H9 (cell line): ENCODE measurements at regions not wholly inside any gene's neighbourhood (a gene's known extent, or its start where the extent isn't known, plus 50 kb on each side); places are given as distances from the start of the nearest gene placed in this dataset.

ENCODE experiments used
- DNase-seq: peaks from one replicate; pipeline ENCODE4 v3.0.0-alpha.2; 2017
- H2AFZ ChIP-seq: one replicate; pipeline ENCODE4 v1.6.1; 2013; ENCODE audit warnings: mild to moderate bottlenecking, low read length, control low read depth, moderate library complexity
- H2AK5ac ChIP-seq: 2 replicates; pipeline ENCODE4 v1.6.1; 2013; ENCODE audit warnings: low read length, control low read depth, mixed read lengths; ENCODE audit not compliant: insufficient read length
- H2BK120ac ChIP-seq: one replicate; pipeline ENCODE4 v1.6.1; 2013; ENCODE audit warnings: low read depth, mild to moderate bottlenecking, low read length, control low read depth, inconsistent platforms; ENCODE audit not compliant: poor library complexity, severe bottlenecking
- H2BK12ac ChIP-seq: 2 replicates; pipeline ENCODE4 v1.6.1; 2013; ENCODE audit warnings: low read length, control low read depth, mixed read lengths, low read depth; ENCODE audit not compliant: insufficient read length
- H2BK15ac ChIP-seq: 2 replicates; pipeline ENCODE4 v1.6.1; 2013; ENCODE audit warnings: low read depth, low read length, control low read depth
- H2BK20ac ChIP-seq: one replicate; pipeline ENCODE4 v1.6.1; 2013; ENCODE audit warnings: low read depth, mild to moderate bottlenecking, low read length, control low read depth, inconsistent platforms; ENCODE audit not compliant: poor library complexity, severe bottlenecking
- H2BK5ac ChIP-seq: 2 replicates; pipeline ENCODE4 v1.6.1; 2013; ENCODE audit warnings: low read length, control low read depth, mixed read lengths; ENCODE audit not compliant: insufficient read length
- H3K14ac ChIP-seq: 2 replicates; pipeline ENCODE4 v1.6.1; 2013; ENCODE audit warnings: low read length, control low read depth; ENCODE audit not compliant: insufficient read depth
- H3K18ac ChIP-seq: 2 replicates; pipeline ENCODE4 v1.6.1; 2013; ENCODE audit warnings: low read depth, mild to moderate bottlenecking, mixed read lengths, low read length, control low read depth; ENCODE audit not compliant: insufficient read length
- H3K23ac ChIP-seq: 2 replicates; pipeline ENCODE4 v1.6.1; 2013; ENCODE audit warnings: low read length, control low read depth, mixed read lengths, low read depth; ENCODE audit not compliant: insufficient read length
- H3K23me2 ChIP-seq: 2 replicates; pipeline ENCODE4 v1.6.1; 2013; ENCODE audit warnings: low read depth, mild to moderate bottlenecking, mixed read lengths, low read length, control low read depth; ENCODE audit not compliant: insufficient read length, poor library complexity, severe bottlenecking
- H3K27ac ChIP-seq: 2 replicates; pipeline ENCODE4 v1.5.1; 2013; ENCODE audit warnings: low read length, control low read depth, mixed read lengths, low read depth; ENCODE audit not compliant: insufficient read length
- H3K27me3 ChIP-seq: 2 replicates; pipeline ENCODE4 v1.6.1; 2013; ENCODE audit warnings: low read length, control low read depth, inconsistent platforms; ENCODE audit not compliant: insufficient read depth
- H3K4ac ChIP-seq: 2 replicates; pipeline ENCODE4 v1.6.1; 2013; ENCODE audit warnings: low read depth, mild to moderate bottlenecking, control low read depth, inconsistent platforms, low read length, moderate library complexity
- H3K4me1 ChIP-seq: 2 replicates; pipeline ENCODE4 v1.6.1; 2013; ENCODE audit warnings: low read length, control low read depth, inconsistent platforms; ENCODE audit not compliant: insufficient read depth
- H3K4me2 ChIP-seq: 2 replicates; pipeline ENCODE4 v1.6.1; 2013; ENCODE audit warnings: low read length, control low read depth, mixed read lengths; ENCODE audit not compliant: insufficient read length, insufficient read depth
- H3K56ac ChIP-seq: 2 replicates; pipeline ENCODE4 v1.6.1; 2013; ENCODE audit warnings: low read depth, mild to moderate bottlenecking, mixed read lengths, low read length, control low read depth; ENCODE audit not compliant: insufficient read length
- H3K79me1 ChIP-seq: 2 replicates; pipeline ENCODE4 v1.6.1; 2013; ENCODE audit warnings: low read depth, mild to moderate bottlenecking, moderate library complexity, low read length, control low read depth, inconsistent platforms; ENCODE audit not compliant: insufficient read depth, poor library complexity, severe bottlenecking
- H3K79me2 ChIP-seq: 2 replicates; pipeline ENCODE4 v1.6.1; 2013; ENCODE audit warnings: low read length, control low read depth, inconsistent platforms; ENCODE audit not compliant: insufficient read depth
- H3K9ac ChIP-seq: 2 replicates; pipeline ENCODE4 v1.6.1; 2013; ENCODE audit warnings: low read length, control low read depth, mixed read lengths; ENCODE audit not compliant: insufficient read length; ENCODE audit errors: extremely low read depth
- H3K9me3 ChIP-seq: one replicate; pipeline ENCODE4 v1.6.1; 2013; ENCODE audit warnings: low read depth, low read length, inconsistent platforms; ENCODE audit not compliant: control insufficient read depth
- H3T11ph ChIP-seq: one replicate; pipeline ENCODE4 v1.6.1; 2013; ENCODE audit warnings: mild to moderate bottlenecking, low read length, control low read depth, inconsistent platforms
- H4K20me1 ChIP-seq: one replicate; pipeline ENCODE4 v1.6.1; 2013; ENCODE audit not compliant: control insufficient read depth, insufficient read length, insufficient read depth
- H4K5ac ChIP-seq: 2 replicates; pipeline ENCODE4 v1.6.1; 2013; ENCODE audit warnings: low read depth, mild to moderate bottlenecking, mixed read lengths, low read length, control low read depth; ENCODE audit not compliant: insufficient read length
- H4K8ac ChIP-seq: replicated peaks from 2 replicates; pipeline ENCODE4 v1.6.1; 2013; ENCODE audit warnings: low read length, control low read depth, mixed read lengths, low read depth; ENCODE audit not compliant: insufficient read length
- H4K91ac ChIP-seq: 2 replicates; pipeline ENCODE4 v1.6.1; 2013; ENCODE audit warnings: low read depth, mild to moderate bottlenecking, moderate library complexity, mixed read lengths, low read length, control low read depth; ENCODE audit not compliant: insufficient read length
- H3K27ac Mint-ChIP-seq, 3 experiments: 2 replicates in 2 of 3; 3 replicates in 1 of 3; pipeline ENCODE4 v1.8.0; 2020 to 2021; ENCODE audit warnings: mixed read lengths in 3 of 3, mild to moderate bottlenecking in 1 of 3, moderate library complexity in 1 of 3
- H3K27me3 Mint-ChIP-seq: 2 replicates; pipeline ENCODE4 v1.8.0; 2021; ENCODE audit warnings: low read depth, mild to moderate bottlenecking, moderate library complexity, mixed read lengths
- H3K36me3 Mint-ChIP-seq, 3 experiments: 2 replicates in 2 of 3; 3 replicates in 1 of 3; pipeline ENCODE4 v1.8.0; 2020 to 2021; ENCODE audit warnings: low read depth in 3 of 3, mixed read lengths in 3 of 3; ENCODE audit not compliant: insufficient read depth in 1 of 3
- H3K4me1 Mint-ChIP-seq, 2 experiments: 2 replicates each; pipeline ENCODE4 v1.8.0; 2020; ENCODE audit warnings: mixed read lengths in 2 of 2
- H3K4me3 Mint-ChIP-seq, 2 experiments: 2 replicates in 1 of 2; 3 replicates in 1 of 2; pipeline ENCODE4 v1.8.0; 2020 to 2021; ENCODE audit warnings: mild to moderate bottlenecking in 2 of 2, mixed read lengths in 2 of 2, moderate library complexity in 1 of 2
- H3K9me3 Mint-ChIP-seq, 2 experiments: 2 replicates in 1 of 2; 3 replicates in 1 of 2; pipeline ENCODE4 v1.8.0; 2020; ENCODE audit warnings: mild to moderate bottlenecking in 2 of 2, mixed read lengths in 2 of 2, moderate library complexity in 1 of 2
- CTCF ChIP-seq: fragments of 200-600 bp; sonication (generic); conservative IDR thresholded peaks from 3 replicates; pipeline ENCODE4 v1.8.0; 2021; ENCODE audit warnings: antibody characterized with exemption, mild to moderate bottlenecking
- WGBS: extraction: QIAGEN DNeasy Blood & Tissue Kit; methylation state at CpG from one replicate; pipeline ENCODE4 v1.1.7; 2013; ENCODE audit warnings: missing lambda C conversion rate, low lambda C conversion rate, mixed read lengths; ENCODE audit not compliant: insufficient read length; ENCODE audit errors: extremely low coverage; 5-methylcytosine and 5-hydroxymethylcytosine counted together

GRCh38 chrX:109873574-109873973 is 129.3 kb upstream of the TMEM164 start:
- Histone ChIP-seq H2AFZ (no peak overlapping the region), H4K20me1 (no peaks in the 10 kb centered on the region), H3K4me2 (no peak overlapping the region), H3K4me1 (no peaks in the 10 kb centered on the region), H3K9me3 (no peaks in the 10 kb centered on the region), H3K4ac (no peak overlapping the region), H2BK20ac (no peak overlapping the region), H2BK15ac (no peak overlapping the region), H2AK5ac (no peak overlapping the region), H4K5ac (no peak overlapping the region), H3K79me1 (no peaks in the 10 kb centered on the region), H2BK5ac (no peak overlapping the region), H3K27ac (no peak overlapping the region), H3K27me3 (no peaks in the 10 kb centered on the region), H3K56ac (no peak overlapping the region), H2BK12ac (no peak overlapping the region), H4K91ac (no peak overlapping the region), H3K23ac (no peak overlapping the region), H4K8ac (no peak overlapping the region), H2BK120ac (no peak overlapping the region), H3K18ac (no peak overlapping the region), H3K79me2 (no peaks in the 10 kb centered on the region), H3T11ph (no peak overlapping the region), H3K9ac (no peak overlapping the region), H3K23me2 (no peaks in the 10 kb centered on the region), H3K14ac (no peak overlapping the region)
- Mint-ChIP-seq H3K36me3 (0 out of 7 replicates have a peak, but pooled peaks cover 0 to 4% (median 0%) of the 10 kb centered on the region in 3 experiments), H3K4me3 (no peak overlapping the region), H3K4me1 (peaks cover 2% of the 10 kb centered on the region in 2 experiments; a peak in 2 of 4 replicates), H3K9me3 (no peaks in the 10 kb centered on the region), H3K27ac (no peak overlapping the region), H3K27me3 (peaks cover 3% of the 10 kb centered on the region)
- no peak for TF ChIP-seq CTCF
- DNase-seq: no peak
- WGBS: no CpG with 5 or more reads among the region's 1 CpG
